HepG2 (cell line): ENCODE measurements at regions not wholly inside any gene's neighbourhood (a gene's known extent, or its start where the extent isn't known, plus 50 kb on each side); places are given as distances from the start of the nearest gene placed in this dataset.

Source experiments
- ATAC-seq: fragments of 200-7000 bp; cut with Tn5 transposase; 3 replicates; pipeline ENCODE4 v1.9.1; 2020; ENCODE audit warnings: mild to moderate bottlenecking, moderate library complexity
- BruUV-seq: library from RNA; stranded (reverse); fragments of 400-500 nt; replicated peaks from 2 replicates; lab custom pipeline; 2021; lab: Mats Ljungman, UMichigan
- CTCF ChIA-PET: fragments of 300-600 bp; formaldehyde crosslinking; extraction: SDS; loops from one replicate; lab custom pipeline; 2021; ENCODE audit warnings: low total read pairs, inconsistent platforms, low intra/inter-chr PET ratio; lab: Yijun Ruan, JAX
- POLR2A ChIA-PET: fragments of 350-600 bp; sonication (Branson Sonifier 250); formaldehyde crosslinking; loops from one replicate; lab custom pipeline; 2020; ENCODE audit warnings: antibody characterized with exemption, inconsistent platforms; lab: Yijun Ruan, JAX
- DNase-seq: peaks from one replicate; pipeline ENCODE4 v3.0.0-alpha.2; 2015; ENCODE audit warnings: low spot score
- FAIRE-seq: peaks from 3 replicates; lab custom pipeline; 2011; peaks lifted over from hg19 to GRCh38; lab: Jason Lieb, UNC
- H2AFZ ChIP-seq: one replicate; pipeline ENCODE4 v1.6.1; 2011; ENCODE audit warnings: low read length, inconsistent platforms
- H3K27ac ChIP-seq: fragments of 300-600 bp; 3 replicates; pipeline ENCODE4 v1.8.0; 2011; ENCODE audit warnings: mixed run types, mild to moderate bottlenecking, mixed read lengths, low read length, inconsistent platforms; ENCODE audit not compliant: insufficient read depth; ENCODE audit errors: extremely low read length
- H3K27me3 ChIP-seq, 2 experiments: fragments of 200-600 bp in 1 of 2; 2 replicates in 1 of 2; 3 replicates in 1 of 2; pipeline versions ENCODE4 v1.6.0 to v1.8.0; 2011; ENCODE audit warnings: low read length in 2 of 2, mild to moderate bottlenecking in 2 of 2, moderate library complexity in 2 of 2, inconsistent platforms in 1 of 2; ENCODE audit not compliant: insufficient read depth in 2 of 2, control insufficient read depth in 1 of 2
- H3K36me3 ChIP-seq, 2 experiments: fragments of 200-600 bp in 1 of 2; replicated peaks in 1 of 2; 2 replicates in 1 of 2; 3 replicates in 1 of 2; pipeline versions ENCODE4 v1.5.1 to v1.8.0; 2011; ENCODE audit warnings: low read length in 2 of 2, inconsistent platforms in 1 of 2; ENCODE audit not compliant: insufficient read depth in 2 of 2, control insufficient read depth in 1 of 2
- H3K4me1 ChIP-seq: 2 replicates; pipeline ENCODE4 v1.5.1; 2012; ENCODE audit warnings: low read length, inconsistent platforms; ENCODE audit not compliant: insufficient read depth
- H3K4me2 ChIP-seq: 2 replicates; pipeline ENCODE4 v1.6.0; 2011; ENCODE audit warnings: low read depth, low read length, inconsistent platforms
- H3K4me3 ChIP-seq, 3 experiments: fragments of 200-600 bp in 1 of 3; sonication (generic), shearing (Covaris generic) in 1 of 3; replicated peaks in 1 of 3; 2 replicates each; pipeline ENCODE4 v1.5.1; 2011 to 2016; ENCODE audit warnings: low read length in 3 of 3, inconsistent platforms in 2 of 3, low read depth in 2 of 3, mild to moderate bottlenecking in 2 of 3, control low read depth in 1 of 3, mixed read lengths in 1 of 3; ENCODE audit not compliant: insufficient read depth in 1 of 3
- H3K79me2 ChIP-seq: one replicate; pipeline ENCODE4 v1.6.1; 2011; ENCODE audit warnings: low read length, inconsistent platforms; ENCODE audit not compliant: insufficient read depth
- H3K9ac ChIP-seq: 2 replicates; pipeline ENCODE4 v1.6.0; 2011; ENCODE audit warnings: mild to moderate bottlenecking, low read depth, low read length, inconsistent platforms; ENCODE audit not compliant: insufficient read depth
- H3K9me3 ChIP-seq: 2 replicates; pipeline ENCODE4 v1.5.1; 2012; ENCODE audit warnings: mild to moderate bottlenecking, low read length
- H4K20me1 ChIP-seq: 2 replicates; pipeline ENCODE4 v1.6.0; 2011; ENCODE audit warnings: inconsistent platforms, mild to moderate bottlenecking, low read length, moderate library complexity; ENCODE audit not compliant: insufficient read depth
- CHD4 ChIP-seq: fragments of 200-600 bp; sonication (generic); IDR thresholded peaks from 2 replicates; pipeline ENCODE4 v1.7.0; 2017; ENCODE audit warnings: mild to moderate bottlenecking, low read length, borderline replicate concordance
- FOSL2 ChIP-seq: sonication (generic); formaldehyde crosslinking; IDR thresholded peaks from 2 replicates; pipeline ENCODE4 v1.4.0; 2020; ENCODE audit warnings: missing genetic modification reagents
- FOXO1 ChIP-seq: sonication (generic); formaldehyde crosslinking; IDR thresholded peaks from 2 replicates; pipeline ENCODE4 v1.4.0; 2020; ENCODE audit warnings: missing genetic modification reagents
- HNRNPUL1 ChIP-seq: fragments of 200-400 bp; formaldehyde crosslinking; IDR thresholded peaks from 2 replicates; pipeline ENCODE4 v1.6.1; 2017; ENCODE audit warnings: low read depth, mild to moderate bottlenecking, low read length, moderate library complexity
- IRF2 ChIP-seq: IDR thresholded peaks from 2 replicates; pipeline ENCODE4 v1.6.1; 2018; ENCODE audit warnings: missing genetic modification reagents, missing compliant biosample characterization
- KDM3A ChIP-seq: IDR thresholded peaks from 2 replicates; pipeline ENCODE4 v1.6.1; 2018; ENCODE audit warnings: low read depth, missing compliant biosample characterization
- MAFG ChIP-seq: sonication (generic); formaldehyde crosslinking; IDR thresholded peaks from 2 replicates; pipeline ENCODE4 v1.5.1; 2020; ENCODE audit warnings: mild to moderate bottlenecking, missing genetic modification reagents
- NR3C1 ChIP-seq: sonication (generic); formaldehyde crosslinking; IDR thresholded peaks from 2 replicates; pipeline ENCODE4 v1.4.0; 2020; ENCODE audit warnings: missing genetic modification reagents
- SIX1 ChIP-seq: sonication (generic); formaldehyde crosslinking; IDR thresholded peaks from 2 replicates; pipeline ENCODE4 v1.4.0; 2020; ENCODE audit warnings: missing genetic modification reagents, borderline replicate concordance
- SKI ChIP-seq: fragments of 450-650 bp; IDR thresholded peaks from one replicate; pipeline ENCODE4 v1.6.1; 2018; ENCODE audit warnings: mild to moderate bottlenecking; ENCODE audit not compliant: partially characterized antibody
- ZFAT ChIP-seq: sonication (generic); formaldehyde crosslinking; conservative IDR thresholded peaks from 2 replicates; pipeline ENCODE4 v1.8.1; 2023; ENCODE audit warnings: missing genetic modification reagents, inconsistent platforms
- ZNF180 ChIP-seq: sonication (generic); formaldehyde crosslinking; IDR thresholded peaks from 2 replicates; pipeline ENCODE4 v1.4.0; 2020; ENCODE audit warnings: low read depth, missing genetic modification reagents, borderline replicate concordance
- ZNF232 ChIP-seq: sonication (generic); formaldehyde crosslinking; IDR thresholded peaks from 2 replicates; pipeline ENCODE4 v1.4.0; 2020; ENCODE audit warnings: missing genetic modification reagents, borderline replicate concordance
- ZNF33B ChIP-seq: sonication (generic); formaldehyde crosslinking; IDR thresholded peaks from 2 replicates; pipeline ENCODE4 v1.5.1; 2020; ENCODE audit warnings: mild to moderate bottlenecking, missing genetic modification reagents
- ZNF350 ChIP-seq: sonication (generic); formaldehyde crosslinking; IDR thresholded peaks from 2 replicates; pipeline ENCODE4 v1.4.0; 2020; ENCODE audit warnings: mild to moderate bottlenecking, low read depth, missing genetic modification reagents, borderline replicate concordance
- ZNF563 ChIP-seq: sonication (generic); formaldehyde crosslinking; IDR thresholded peaks from 2 replicates; pipeline ENCODE4 v1.8.0; 2022; ENCODE audit warnings: mild to moderate bottlenecking, moderate library complexity, missing genetic modification reagents
- ZNF619 ChIP-seq: sonication (generic); formaldehyde crosslinking; IDR thresholded peaks from 2 replicates; pipeline ENCODE4 v1.4.0; 2020; ENCODE audit warnings: mild to moderate bottlenecking, missing genetic modification reagents
- WGBS: methylation state at CpG from one replicate; pipeline ENCODE4 v1.1.6; 2017; ENCODE audit warnings: low lambda C conversion rate; 5-methylcytosine and 5-hydroxymethylcytosine counted together
- in situ Hi-C: cut with HindIII; loops from 2 replicates; pipeline ENCODE4 v1.10.0; 2017; ENCODE audit warnings: low pct_unique_long_range_greater_than_20kb; ENCODE audit not compliant: extremely low pct_ligation_motif_present
- intact Hi-C: fragments of 100-400 bp; cut with micrococcal nuclease; formaldehyde crosslinking; loops from one replicate; pipeline ENCODE4 v1.10.0; 2022; ENCODE audit not compliant: unreplicated experiment
- TF ChIP-seq, protein P1 (sequence below): sonication (generic); formaldehyde crosslinking; IDR thresholded peaks from 2 replicates; pipeline ENCODE4 v1.5.1; 2020; ENCODE audit warnings: missing genetic modification reagents, mild to moderate bottlenecking, borderline replicate concordance

DNA sequence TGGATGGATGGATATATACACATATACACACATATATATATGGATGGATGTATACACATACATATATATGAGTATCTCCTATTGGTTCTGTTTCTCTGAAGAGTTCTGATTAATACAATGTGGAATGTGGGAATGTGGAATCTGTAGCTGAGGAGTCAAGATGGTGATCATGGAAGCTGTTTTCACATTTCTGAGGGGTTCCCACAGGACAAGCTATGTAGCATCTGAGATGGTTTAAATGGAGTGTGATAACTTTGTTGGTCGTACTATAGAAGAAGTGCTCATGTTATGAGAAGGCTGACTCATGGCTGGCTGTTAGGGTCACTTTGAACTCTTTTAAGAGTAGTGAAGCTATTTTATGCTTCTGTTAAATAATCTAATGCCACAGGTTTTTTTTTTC, 279.7 kb downstream of the MEIS1 start (continued):
- TF ChIP-seq CHD4 (no peak), SKI (no peak), HNRNPUL1 (no peak), KDM3A (CRISPR knock-in tag) (no peak), ZNF563 (CRISPR knock-in tag) (no peak), NR3C1 (CRISPR knock-in tag) (no peak), ZNF232 (CRISPR knock-in tag) (no peak)

DNA sequence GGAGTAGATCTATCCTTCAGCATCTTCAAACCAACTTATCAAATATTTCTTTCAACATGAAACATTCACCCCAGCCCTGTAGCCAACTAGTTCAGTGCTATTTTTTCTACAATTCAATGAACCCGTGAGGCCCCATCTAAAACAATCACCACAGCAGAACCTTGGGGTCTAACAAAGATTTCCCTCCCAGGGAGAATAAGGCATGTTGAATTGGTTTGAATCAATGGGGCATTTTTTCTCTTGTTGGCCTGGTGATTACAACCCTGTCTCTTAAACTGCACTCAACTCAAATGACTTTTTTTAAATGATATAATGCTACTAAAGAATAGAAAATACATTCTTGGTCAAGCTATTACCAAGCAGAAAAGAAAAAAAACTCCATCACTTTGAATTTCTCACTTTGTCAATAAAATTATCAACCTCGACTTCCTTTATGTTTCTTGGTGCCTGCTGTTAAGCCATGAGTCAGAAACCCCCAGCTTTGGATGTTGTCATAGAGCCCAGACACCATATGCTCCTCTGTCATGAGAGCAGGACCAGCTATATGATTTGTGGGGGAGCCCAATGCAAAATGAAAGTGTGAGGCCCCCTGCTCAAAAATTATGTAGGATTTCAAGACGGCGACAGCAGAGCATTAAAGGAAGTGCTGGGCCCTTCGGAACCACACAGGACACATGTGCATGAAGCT, 282.4 kb downstream of the MEIS1 start:
- Histone ChIP-seq H3K9me3 (no peaks in the 10 kb centered on the region), H3K4me3 (no peak overlapping the region), H3K79me2 (no peaks in the 10 kb centered on the region), H3K4me2 (no peak overlapping the region), H2AFZ (no peak overlapping the region)
- FAIRE-seq (no peak), DNase-seq (no peak)
- POLR2A ChIA-PET: no interaction called here
- intact Hi-C loops: no loop called here
- in situ Hi-C loops: no loop called here
- BruUV-seq: no TSS peak
- TF ChIP-seq IRF2 (CRISPR knock-in tag) (no peak), ZNF180 (CRISPR knock-in tag) (no peak), FOSL2 (CRISPR knock-in tag) (no peak), ZNF33B (CRISPR knock-in tag) (no peak), ZNF350 (CRISPR knock-in tag) (no peak), ZFAT (CRISPR knock-in tag) (no peak), SIX1 (CRISPR knock-in tag) (no peak), FOXO1 (CRISPR knock-in tag) (no peak), MAFG (CRISPR knock-in tag) (no peak), ZNF619 (CRISPR knock-in tag) (no peak)
- TF ChIP-seq, protein P1, sequence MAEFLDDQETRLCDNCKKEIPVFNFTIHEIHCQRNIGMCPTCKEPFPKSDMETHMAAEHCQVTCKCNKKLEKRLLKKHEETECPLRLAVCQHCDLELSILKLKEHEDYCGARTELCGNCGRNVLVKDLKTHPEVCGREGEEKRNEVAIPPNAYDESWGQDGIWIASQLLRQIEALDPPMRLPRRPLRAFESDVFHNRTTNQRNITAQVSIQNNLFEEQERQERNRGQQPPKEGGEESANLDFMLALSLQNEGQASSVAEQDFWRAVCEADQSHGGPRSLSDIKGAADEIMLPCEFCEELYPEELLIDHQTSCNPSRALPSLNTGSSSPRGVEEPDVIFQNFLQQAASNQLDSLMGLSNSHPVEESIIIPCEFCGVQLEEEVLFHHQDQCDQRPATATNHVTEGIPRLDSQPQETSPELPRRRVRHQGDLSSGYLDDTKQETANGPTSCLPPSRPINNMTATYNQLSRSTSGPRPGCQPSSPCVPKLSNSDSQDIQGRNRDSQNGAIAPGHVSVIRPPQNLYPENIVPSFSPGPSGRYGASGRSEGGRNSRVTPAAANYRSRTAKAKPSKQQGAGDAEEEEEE (CRISPR knock-in tag): no peak
- TF ChIP-seq, all 625 proteins: peak for 0
- CTCF ChIA-PET: no interaction called here
- Histone ChIP-seq H3K27ac (no peak overlapping the region), H4K20me1 (no peaks in the 10 kb centered on the region), H3K36me3 (no peaks in the 10 kb centered on the region), H3K4me1 (no peaks in the 10 kb centered on the region), H3K9ac (no peak overlapping the region), H3K27me3 (no peaks in the 10 kb centered on the region)
- 33% methylated on average over 5 of the region's 5 CpGs for WGBS
- no peak for ATAC-seq
